Coronary artery (tissue), 2 donors: ENCODE measurements at regions not wholly inside any gene's neighbourhood (a gene's known extent, or its start where the extent isn't known, plus 50 kb on each side); places are given as distances from the start of the nearest gene placed in this dataset.

Experiments used
- DNase-seq: peaks from one replicate; pipeline ENCODE4 v3.0.0-alpha.2; 2017; ENCODE audit warnings: low spot score
- H3K27ac ChIP-seq, 2 donors: fragments of 200-600 bp; sonication (generic); one replicate each; pipeline ENCODE4 v1.5.1; 2016 to 2019
- H3K4me3 ChIP-seq: fragments of 200-600 bp; sonication (generic); 2 replicates; pipeline ENCODE4 v1.5.1; 2016; ENCODE audit warnings: mild to moderate bottlenecking, moderate library complexity
- CTCF ChIP-seq: fragments of 200-600 bp; sonication (generic); IDR thresholded peaks from one replicate; pipeline ENCODE4 v1.5.1; 2019; ENCODE audit warnings: antibody characterized with exemption

DNA sequence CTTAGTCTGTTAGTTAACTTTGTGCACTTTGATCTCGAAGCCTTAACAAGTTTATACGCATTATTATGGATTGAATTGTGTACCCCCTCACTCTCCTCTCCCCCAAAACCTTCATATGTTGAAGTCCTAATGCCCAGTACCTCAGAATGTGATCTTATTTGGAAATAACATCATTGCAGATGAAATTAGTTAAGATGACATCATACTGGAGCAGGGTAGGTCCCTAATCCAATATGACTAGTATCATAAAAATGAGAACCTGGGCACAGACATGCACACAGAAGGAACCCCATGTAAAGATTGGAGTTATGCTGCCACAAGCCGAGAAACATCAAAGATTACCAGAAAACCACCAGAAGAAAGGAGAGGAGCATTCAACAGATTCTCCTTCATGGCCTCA, 85.8 kb upstream of the TSC22D1 start:
- Histone ChIP-seq H3K4me3 (no peak overlapping the region), H3K27ac (no peak overlapping the region)
- no peak for DNase-seq
- no peak for TF ChIP-seq CTCF

GRCh38 chr13:44660050-44660449, 83.9 kb upstream of the TSC22D1 start:
- no peak overlapping the region for H3K27ac ChIP-seq
- no peak for DNase-seq
- no peak overlapping the region for H3K4me3 ChIP-seq
- no peak for TF ChIP-seq CTCF

DNA sequence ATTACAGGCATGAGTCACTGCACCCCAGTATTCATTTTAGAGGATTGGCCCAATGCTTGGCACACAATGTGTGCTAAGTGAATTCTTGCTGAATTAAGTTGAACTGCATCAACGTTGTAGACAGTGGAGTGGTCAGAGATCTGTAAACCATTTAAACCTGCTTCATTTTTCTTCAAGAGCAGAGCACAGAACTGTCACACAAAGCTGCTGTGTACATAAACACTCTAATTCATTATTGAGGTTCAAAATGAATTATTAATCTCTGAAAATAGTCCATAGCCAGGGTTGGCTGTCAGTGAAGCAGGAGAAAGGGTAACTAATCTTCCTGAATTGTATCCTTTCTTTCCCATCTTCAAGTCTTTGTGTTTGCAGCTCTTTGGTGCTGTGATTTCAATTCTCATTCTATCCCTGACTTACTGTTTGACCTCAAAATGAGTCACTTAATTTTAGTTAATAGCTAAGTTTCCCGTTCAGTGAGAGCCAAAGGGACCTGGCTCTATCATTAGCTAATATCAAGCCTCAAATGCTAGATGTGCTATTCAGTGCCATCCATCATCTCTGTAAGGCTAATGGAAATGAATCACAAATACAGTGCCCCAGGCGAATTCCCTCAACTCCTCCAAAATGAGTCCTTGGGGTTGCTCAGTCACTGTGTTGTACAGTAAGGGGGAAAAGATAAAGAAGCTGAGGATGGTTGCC, 77.0 kb upstream of the TSC22D1 start:
- no peak for TF ChIP-seq CTCF
- Histone ChIP-seq H3K27ac (no peak overlapping the region), H3K4me3 (no peak overlapping the region)
- no peak for DNase-seq

GRCh38 chr13:44652168-44652567, 76.0 kb upstream of the TSC22D1 start:
- Histone ChIP-seq H3K4me3 (no peak overlapping the region), H3K27ac (no peak overlapping the region)
- DNase-seq, result no peak
- no peak for TF ChIP-seq CTCF

DNA sequence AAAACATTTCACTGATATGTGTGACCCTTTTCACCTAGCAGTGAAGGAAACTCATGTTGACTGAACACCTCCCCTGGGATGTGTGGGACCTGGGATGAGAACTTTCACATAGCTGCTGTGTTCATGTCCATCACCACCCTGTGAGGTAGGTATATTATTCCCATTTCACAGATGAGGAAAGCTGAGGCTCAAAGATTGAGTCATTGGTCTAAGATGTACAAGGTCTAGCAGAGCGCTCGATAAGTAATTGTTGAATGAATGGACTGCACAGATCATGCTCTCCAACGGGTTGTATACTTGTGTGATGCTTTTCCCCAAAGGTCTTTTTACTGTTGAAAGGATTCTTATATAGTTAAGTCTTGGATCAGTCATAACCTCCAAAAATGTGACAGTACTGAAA, 75.6 kb upstream of the TSC22D1 start:
- no peak overlapping the region for H3K4me3 ChIP-seq
- DNase-seq, result no peak
- no peak overlapping the region for H3K27ac ChIP-seq
- no peak for TF ChIP-seq CTCF

DNA sequence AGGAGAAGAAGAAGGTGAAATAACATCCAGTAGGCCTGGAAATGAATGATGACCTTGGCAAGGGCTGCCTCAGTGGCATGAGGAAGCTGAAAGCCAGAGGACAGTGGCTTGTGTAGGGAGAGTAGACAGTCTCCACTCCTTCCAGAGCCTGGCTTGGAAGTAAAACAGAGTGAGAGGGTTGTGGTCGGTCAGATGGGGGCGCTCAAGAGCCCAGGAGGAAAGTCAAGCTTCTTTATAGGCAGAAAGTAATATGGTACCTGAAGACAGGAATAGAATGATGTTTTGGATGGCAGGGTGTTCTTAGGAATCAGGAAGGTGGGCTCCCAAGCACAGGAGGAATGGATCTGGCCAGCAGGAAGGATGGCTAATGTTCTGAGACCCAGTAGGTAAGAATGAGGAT, 75.1 kb upstream of the TSC22D1 start:
- Histone ChIP-seq H3K4me3 (no peak overlapping the region), H3K27ac (no peak overlapping the region)
- DNase-seq, result no peak
- TF ChIP-seq CTCF, result no peak

DNA sequence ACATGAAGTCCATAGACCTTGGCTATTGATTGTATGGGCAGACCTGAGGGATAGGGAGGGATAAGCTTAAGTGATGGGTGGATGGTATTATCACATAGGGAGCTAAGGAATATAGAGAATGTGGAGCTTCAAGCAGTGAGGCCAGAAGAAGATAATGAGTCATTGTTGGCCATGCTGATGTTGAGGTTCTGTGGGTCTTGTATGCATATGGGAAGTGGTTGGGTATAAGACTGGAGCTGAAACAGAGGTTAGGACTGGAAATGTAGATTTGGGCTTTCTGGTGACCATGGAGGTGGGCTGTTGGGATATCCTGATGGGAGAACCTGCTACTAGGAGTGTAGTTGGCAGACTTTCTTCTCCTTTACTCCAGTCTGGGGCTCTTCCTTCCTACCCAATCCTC, 73.7 kb upstream of the TSC22D1 start:
- DNase-seq, result no peak
- no peak overlapping the region for H3K4me3 ChIP-seq
- no peak for TF ChIP-seq CTCF
- no peak overlapping the region for H3K27ac ChIP-seq
